Activated naive CD8-positive, alpha-beta T cell treated with anti-CD3 and anti-CD28 coated beads for 36 hours (primary cell): ENCODE measurements at regions not wholly inside any gene's neighbourhood (a gene's known extent, or its start where the extent isn't known, plus 50 kb on each side); places are given as distances from the start of the nearest gene placed in this dataset.

Experiments used
- DNase-seq: peaks from one replicate; pipeline ENCODE4 v3.0.0; 2021
- H3K27ac Mint-ChIP-seq: one replicate; pipeline ENCODE4 v1.8.0; 2022; ENCODE audit warnings: mild to moderate bottlenecking, moderate library complexity, mixed read lengths
- H3K27me3 Mint-ChIP-seq: one replicate; pipeline ENCODE4 v1.8.0; 2022; ENCODE audit warnings: mild to moderate bottlenecking, mixed read lengths
- H3K36me3 Mint-ChIP-seq: one replicate; pipeline ENCODE4 v1.8.0; 2021; ENCODE audit warnings: mild to moderate bottlenecking, mixed read lengths
- H3K4me1 Mint-ChIP-seq: one replicate; pipeline ENCODE4 v1.8.0; 2021; ENCODE audit warnings: mixed read lengths
- H3K4me3 Mint-ChIP-seq: one replicate; pipeline ENCODE4 v1.8.0; 2022; ENCODE audit warnings: mild to moderate bottlenecking, moderate library complexity, mixed read lengths
- H3K9me3 Mint-ChIP-seq: one replicate; pipeline ENCODE4 v1.8.0; 2022; ENCODE audit warnings: mixed read lengths

DNA sequence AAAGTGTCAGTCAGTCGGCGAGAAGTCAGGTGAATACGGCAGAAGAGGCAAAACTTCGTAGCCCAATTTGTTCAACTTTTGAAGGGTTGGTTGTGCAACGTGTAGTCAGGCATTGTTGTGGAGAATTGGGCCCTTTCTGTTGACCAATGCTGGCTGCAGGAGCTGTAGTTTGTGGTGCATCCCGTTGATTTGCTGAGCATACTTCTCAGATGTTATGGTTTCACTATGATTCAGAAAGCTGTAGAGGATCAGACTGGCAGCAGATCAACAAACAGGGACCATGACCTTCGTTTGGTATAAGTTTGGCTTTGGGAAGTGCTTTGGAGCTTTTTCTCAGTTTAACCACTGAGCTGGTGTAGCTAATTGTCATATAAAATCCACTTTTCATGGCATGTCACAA, 190.2 kb upstream of the ADAMTS5 start:
- H3K4me1 Mint-ChIP-seq = no peaks in the 10 kb centered on the region
- no peaks in the 10 kb centered on the region for H3K36me3 Mint-ChIP-seq
- no peaks in the 10 kb centered on the region for H3K9me3 Mint-ChIP-seq
- H3K27me3 Mint-ChIP-seq = no peaks in the 10 kb centered on the region
- no peak overlapping the region for H3K4me3 Mint-ChIP-seq
- no peak overlapping the region for H3K27ac Mint-ChIP-seq
- DNase-seq = no peak

DNA sequence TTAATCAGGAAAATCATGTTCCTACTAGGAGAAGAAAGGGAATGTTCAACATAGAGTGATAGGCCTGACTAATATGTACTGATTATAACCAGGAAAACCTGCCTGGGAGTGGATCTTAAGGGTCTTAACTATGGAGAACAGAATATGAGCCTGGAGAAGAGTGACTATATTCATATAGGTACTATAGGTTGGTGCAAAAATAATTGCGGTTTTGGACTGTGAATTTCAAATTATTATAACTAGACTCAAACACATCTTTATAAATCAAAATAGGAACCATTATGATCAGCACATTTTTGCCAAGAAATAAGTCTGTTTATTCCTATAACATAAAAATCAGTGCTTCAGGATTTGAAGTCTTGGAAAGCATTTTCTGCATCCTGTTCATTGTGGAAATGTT, 189.8 kb upstream of the ADAMTS5 start:
- H3K9me3 Mint-ChIP-seq = no peaks in the 10 kb centered on the region
- DNase-seq = no peak
- H3K36me3 Mint-ChIP-seq = no peaks in the 10 kb centered on the region

DNA sequence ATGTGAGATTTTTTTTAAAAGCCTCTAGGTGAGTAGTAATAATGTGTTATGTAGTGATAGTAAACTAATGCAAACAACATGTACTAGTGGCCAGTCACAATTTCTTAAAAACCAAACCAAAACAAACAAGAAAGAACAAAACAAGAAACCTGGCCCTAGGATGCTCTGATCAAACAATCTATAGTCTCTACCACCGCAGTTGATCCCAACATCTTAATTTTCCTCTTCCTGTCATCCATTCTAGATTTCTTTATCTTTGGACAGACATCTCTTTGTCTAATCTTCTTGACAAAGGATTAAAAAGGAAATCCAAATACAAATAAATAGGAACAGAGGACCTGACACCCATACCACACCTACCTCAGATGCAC, 188.2 kb upstream of the ADAMTS5 start:
- H3K4me1 Mint-ChIP-seq = no peaks in the 10 kb centered on the region
- no peak overlapping the region for H3K27ac Mint-ChIP-seq
- DNase-seq = no peak
- H3K4me3 Mint-ChIP-seq = no peak overlapping the region
- peaks cover 2% of the 10 kb centered on the region for H3K27me3 Mint-ChIP-seq
- no peaks in the 10 kb centered on the region for H3K36me3 Mint-ChIP-seq
- peaks cover 1% of the 10 kb centered on the region for H3K9me3 Mint-ChIP-seq

More for the DNA sequence above, 189.8 kb upstream of the ADAMTS5 start:
- H3K4me3 Mint-ChIP-seq = no peak overlapping the region
- H3K4me1 Mint-ChIP-seq = no peaks in the 10 kb centered on the region
- H3K27ac Mint-ChIP-seq = no peak overlapping the region
- H3K27me3 Mint-ChIP-seq = peaks cover under 1% of the 10 kb centered on the region

DNA sequence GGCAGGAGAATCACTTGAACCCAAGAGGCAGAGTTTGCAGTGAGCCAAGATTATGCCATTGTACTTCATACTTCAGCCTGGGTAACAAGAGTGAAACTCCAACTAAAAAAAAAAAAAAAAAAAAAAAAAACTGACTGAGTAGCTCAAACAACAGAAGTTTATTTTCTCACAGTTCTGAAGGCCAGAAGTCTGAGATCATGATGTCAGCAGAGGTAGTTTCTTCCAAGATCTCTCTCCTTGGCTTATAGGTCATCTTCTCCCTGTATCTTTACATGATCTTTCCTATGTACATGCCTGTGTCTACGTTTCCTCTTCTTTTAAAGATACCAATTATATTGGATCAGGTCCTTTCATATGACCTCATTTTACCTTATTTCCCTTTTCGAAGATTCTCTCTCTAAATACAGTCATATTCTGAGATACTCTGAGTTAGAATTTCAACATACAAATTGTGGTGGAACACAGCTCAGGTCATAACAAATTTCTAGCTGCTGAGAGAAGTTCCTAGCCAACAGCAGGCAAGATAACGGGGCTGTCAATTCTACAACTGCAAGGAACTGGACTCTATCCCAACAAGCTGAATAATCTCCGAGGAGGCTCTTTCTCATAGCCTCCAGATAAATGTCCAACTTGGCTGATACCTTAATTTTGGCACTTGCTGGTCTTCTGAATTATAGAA, 187.7 kb upstream of the ADAMTS5 start:
- Mint-ChIP-seq H3K27me3 (peaks cover 2% of the 10 kb centered on the region), H3K27ac (no peak overlapping the region), H3K9me3 (peaks cover 4% of the 10 kb centered on the region), H3K4me1 (no peaks in the 10 kb centered on the region), H3K4me3 (no peak overlapping the region), H3K36me3 (no peaks in the 10 kb centered on the region)
- no peak for DNase-seq

DNA sequence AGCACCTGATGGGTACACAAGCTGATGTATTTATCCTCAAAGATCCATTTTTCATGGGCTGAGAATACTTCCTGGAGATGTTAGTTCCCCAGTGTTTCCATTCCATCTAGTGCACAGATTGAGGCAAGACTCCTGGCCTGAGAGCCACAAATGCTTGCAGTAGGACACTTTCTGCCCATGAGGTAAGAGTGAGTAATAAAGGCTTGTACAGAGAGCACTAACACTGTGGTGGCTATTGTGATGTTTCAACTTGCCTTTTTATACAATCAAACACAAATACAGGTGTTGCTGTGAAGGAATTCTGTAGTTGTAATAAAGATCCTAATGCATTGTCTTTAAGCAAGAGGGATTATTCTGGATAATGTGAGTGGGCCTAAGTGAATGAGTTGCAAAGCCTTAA, 186.1 kb upstream of the ADAMTS5 start:
- no peaks in the 10 kb centered on the region for H3K36me3 Mint-ChIP-seq
- H3K27me3 Mint-ChIP-seq = peaks cover 2% of the 10 kb centered on the region
- H3K4me1 Mint-ChIP-seq = no peaks in the 10 kb centered on the region
- H3K9me3 Mint-ChIP-seq = peaks cover 4% of the 10 kb centered on the region
- no peak overlapping the region for H3K4me3 Mint-ChIP-seq
- H3K27ac Mint-ChIP-seq = no peak overlapping the region
- DNase-seq = no peak

DNA sequence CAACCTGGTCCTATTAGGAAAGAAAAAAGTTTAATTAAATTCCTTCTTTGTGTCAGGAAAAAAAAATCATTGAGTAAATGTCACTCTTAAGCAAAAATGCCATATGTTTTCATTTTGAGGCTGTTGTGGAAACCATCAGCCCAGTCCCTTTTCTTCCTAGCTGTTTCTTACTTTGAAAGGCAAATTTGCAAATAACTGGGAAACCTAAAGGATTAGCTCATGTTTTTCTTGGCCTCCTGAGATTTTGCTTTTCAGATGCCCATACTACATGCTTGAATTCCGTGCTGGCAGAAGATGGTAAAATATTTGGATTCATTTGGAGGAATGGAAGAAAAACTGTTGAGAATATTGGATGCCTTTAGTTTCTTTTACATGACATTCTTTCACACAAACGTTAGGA, 182.1 kb upstream of the ADAMTS5 start:
- Mint-ChIP-seq H3K36me3 (no peaks in the 10 kb centered on the region), H3K27ac (no peak overlapping the region), H3K4me3 (no peak overlapping the region), H3K4me1 (no peaks in the 10 kb centered on the region), H3K27me3 (peaks cover 2% of the 10 kb centered on the region), H3K9me3 (peaks cover 4% of the 10 kb centered on the region)
- no peak for DNase-seq

DNA sequence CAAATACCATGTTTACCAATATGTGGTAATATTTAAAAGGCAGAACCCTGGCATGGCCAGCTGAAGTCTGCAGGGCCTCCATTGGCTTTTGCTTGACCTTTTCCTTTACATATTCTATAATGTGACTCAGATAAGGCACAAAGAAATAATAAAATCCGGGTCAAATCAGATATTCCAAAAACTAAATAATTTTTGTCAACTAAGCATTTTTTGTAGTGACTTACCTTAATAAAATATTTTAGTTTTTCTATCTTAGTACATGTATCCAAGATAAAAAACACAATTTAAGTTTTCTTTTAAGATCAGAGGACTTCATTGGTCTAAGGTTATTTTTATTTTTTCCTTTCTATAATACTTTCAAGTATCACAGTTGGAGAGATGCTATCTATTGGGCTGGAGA, 179.4 kb upstream of the ADAMTS5 start:
- no peak for DNase-seq
- Mint-ChIP-seq H3K36me3 (no peaks in the 10 kb centered on the region), H3K9me3 (peaks cover 4% of the 10 kb centered on the region), H3K4me3 (no peak overlapping the region), H3K4me1 (no peaks in the 10 kb centered on the region), H3K27me3 (no peaks in the 10 kb centered on the region), H3K27ac (no peak overlapping the region)

DNA sequence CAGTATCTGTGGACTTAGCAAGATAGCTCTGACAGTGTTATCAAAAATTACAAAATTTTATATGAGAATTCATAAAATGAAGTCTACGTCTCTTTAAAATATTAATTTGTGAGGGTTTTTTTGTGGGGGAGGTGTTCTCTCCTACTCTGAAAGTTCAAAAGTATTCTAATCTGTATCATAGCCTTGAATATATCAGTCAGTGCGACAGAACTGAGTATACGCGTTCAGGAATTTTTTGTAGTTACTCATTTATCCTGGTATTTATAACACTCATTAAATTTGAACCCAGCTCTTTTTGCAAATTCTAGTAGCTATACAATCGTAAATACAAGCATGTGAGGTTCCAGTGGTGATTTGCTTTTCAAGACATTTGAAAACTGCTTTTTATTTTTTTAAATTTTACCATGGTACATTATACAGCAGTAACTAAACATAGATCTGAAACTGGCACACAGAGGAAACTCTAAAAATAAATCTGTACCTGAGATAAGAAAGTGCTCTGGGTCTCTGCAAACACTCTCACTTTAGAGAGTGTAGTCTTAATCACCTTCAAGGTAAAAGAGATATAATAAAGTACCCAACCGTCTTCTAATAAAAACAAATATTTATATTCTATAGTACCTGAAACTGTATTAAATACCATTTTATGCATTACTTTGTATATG, 178.4 kb upstream of the ADAMTS5 start:
- H3K9me3 Mint-ChIP-seq = peaks cover 4% of the 10 kb centered on the region
- no peak overlapping the region for H3K27ac Mint-ChIP-seq
- no peaks in the 10 kb centered on the region for H3K27me3 Mint-ChIP-seq
- H3K36me3 Mint-ChIP-seq = no peaks in the 10 kb centered on the region
- DNase-seq = no peak
- H3K4me3 Mint-ChIP-seq = no peak overlapping the region
- no peaks in the 10 kb centered on the region for H3K4me1 Mint-ChIP-seq

DNA sequence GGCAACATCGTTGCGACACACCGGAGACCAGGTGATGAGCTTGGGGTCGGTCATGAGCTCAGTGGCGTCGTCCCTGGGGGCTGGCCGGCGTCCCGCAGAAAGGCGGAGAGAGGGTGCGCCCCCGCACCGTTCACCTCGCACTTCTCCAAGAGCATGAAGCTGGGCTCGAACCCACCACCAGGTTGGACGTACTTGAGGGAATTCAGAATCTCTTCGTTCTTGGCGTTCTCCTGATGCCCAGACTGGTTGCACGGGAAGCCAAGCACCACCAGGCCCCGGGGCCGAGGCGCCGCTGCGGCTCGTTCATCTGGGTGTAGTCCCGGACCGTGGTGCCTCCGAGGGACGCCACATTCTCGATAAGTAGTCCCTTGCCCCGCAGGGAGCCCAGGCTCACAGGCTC, 176.6 kb upstream of the ADAMTS5 start:
- Mint-ChIP-seq H3K27me3 (no peaks in the 10 kb centered on the region), H3K36me3 (no peaks in the 10 kb centered on the region), H3K4me1 (no peaks in the 10 kb centered on the region), H3K9me3 (no peaks in the 10 kb centered on the region), H3K4me3 (no peak overlapping the region), H3K27ac (no peak overlapping the region)
- DNase-seq = no peak

DNA sequence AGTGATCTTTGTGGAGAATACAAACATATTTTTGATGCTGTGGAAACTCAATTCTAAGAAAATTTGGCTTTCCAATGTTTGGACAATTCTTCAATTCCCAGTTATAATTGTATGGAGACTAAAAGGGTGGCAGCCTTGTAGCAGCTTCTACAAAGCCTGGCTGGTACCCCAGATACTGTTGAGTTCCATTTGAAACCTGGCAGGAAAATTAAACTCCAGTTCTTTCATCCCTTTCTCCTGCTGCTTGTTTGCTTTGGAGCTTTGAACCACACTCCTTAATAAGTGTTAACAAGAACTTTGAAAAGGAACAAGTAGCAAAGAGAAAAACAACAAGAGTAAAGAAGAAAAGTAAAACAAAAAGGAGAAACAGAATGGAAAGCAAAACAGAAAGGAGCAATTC, 172.6 kb upstream of the ADAMTS5 start:
- Mint-ChIP-seq H3K36me3 (no peaks in the 10 kb centered on the region), H3K9me3 (no peaks in the 10 kb centered on the region), H3K27me3 (no peaks in the 10 kb centered on the region), H3K4me3 (no peak overlapping the region), H3K27ac (no peak overlapping the region), H3K4me1 (no peaks in the 10 kb centered on the region)
- no peak for DNase-seq

DNA sequence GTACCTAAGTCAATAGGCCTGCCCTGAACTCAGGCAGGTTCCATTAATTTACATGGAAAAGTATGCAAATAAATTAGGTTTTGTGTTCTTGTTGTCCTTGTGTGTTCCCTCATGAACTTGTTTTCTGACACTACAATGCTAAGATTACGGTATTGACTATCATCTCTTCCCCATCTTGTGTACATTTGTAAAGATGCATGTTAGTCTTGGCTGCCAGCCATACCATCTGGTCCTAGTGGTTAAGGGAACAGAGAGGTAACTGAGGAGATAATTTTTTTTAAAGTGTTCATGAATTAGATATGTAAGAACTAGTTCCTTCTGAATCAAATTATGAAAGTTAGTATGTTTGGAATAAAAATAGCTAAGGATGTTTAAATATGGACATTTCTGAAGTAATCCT, 167.6 kb upstream of the ADAMTS5 start:
- H3K27me3 Mint-ChIP-seq = no peaks in the 10 kb centered on the region
- H3K27ac Mint-ChIP-seq = no peak overlapping the region
- H3K4me1 Mint-ChIP-seq = no peaks in the 10 kb centered on the region
- H3K4me3 Mint-ChIP-seq = no peak overlapping the region
- peaks cover 2% of the 10 kb centered on the region for H3K9me3 Mint-ChIP-seq
- H3K36me3 Mint-ChIP-seq = no peaks in the 10 kb centered on the region
- no peak for DNase-seq

DNA sequence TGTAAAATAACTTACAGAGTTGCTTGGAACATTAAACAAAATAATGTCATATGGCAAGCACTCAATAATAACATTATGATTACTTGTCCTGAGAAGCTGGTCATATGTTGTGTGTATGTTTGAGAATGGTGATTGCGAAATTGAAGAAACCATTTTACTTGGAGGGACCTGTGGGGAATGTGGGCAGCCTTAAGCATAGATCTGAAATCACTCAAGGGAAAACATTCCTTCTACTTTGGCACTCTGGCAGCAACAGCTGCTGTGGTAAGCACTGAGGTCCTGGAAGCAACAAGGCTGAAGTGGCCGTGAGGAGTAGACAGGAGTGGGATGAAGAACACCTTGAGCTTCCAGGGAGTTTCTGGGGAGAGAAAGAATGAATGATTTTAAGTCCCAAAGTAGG, 165.4 kb upstream of the ADAMTS5 start:
- Mint-ChIP-seq H3K27ac (no peak overlapping the region), H3K9me3 (peaks cover 2% of the 10 kb centered on the region), H3K27me3 (no peaks in the 10 kb centered on the region), H3K4me3 (no peak overlapping the region), H3K36me3 (no peaks in the 10 kb centered on the region), H3K4me1 (no peaks in the 10 kb centered on the region)
- no peak for DNase-seq

DNA sequence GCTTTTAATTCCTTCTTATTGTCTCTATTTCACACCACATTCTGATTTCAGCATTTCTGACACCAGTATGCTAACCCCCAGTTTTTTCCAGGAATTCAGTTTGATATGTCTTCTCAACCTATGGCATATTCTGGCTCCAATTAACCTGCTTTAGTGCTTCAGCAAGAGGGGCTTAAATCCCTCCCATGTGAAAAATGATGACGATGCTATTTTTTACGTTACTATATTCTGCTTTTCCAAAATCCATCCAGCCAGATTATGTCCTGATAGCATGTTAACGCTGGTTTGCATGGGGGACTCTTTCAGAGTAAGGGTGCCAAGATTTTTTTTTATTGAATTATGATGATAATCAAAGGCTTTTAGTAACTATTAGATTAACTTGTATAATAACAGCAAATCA, 163.3 kb upstream of the ADAMTS5 start:
- H3K27me3 Mint-ChIP-seq = no peaks in the 10 kb centered on the region
- no peaks in the 10 kb centered on the region for H3K4me1 Mint-ChIP-seq
- H3K4me3 Mint-ChIP-seq = no peak overlapping the region
- H3K9me3 Mint-ChIP-seq = peaks cover 2% of the 10 kb centered on the region
- no peak for DNase-seq
- H3K27ac Mint-ChIP-seq = no peak overlapping the region
- H3K36me3 Mint-ChIP-seq = no peaks in the 10 kb centered on the region

DNA sequence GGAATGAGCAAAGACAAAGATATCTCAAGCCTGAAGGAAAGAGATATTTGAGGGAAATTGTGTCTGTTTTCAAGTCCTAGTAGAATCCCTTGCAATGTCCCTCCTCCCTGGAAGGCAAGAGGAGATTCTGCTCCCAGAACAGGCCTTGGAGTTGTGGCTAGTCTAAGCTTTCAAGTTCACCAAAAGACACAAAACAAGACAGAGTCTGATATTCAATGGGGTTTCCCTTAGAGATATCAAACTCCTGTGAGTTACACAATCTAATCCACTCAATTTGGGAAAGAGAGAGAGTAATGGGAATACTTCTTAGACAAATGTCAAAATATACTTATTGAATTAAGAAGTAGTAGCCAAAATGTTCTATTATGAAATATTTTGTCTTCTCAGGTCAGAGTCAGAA, 162.8 kb upstream of the ADAMTS5 start:
- Mint-ChIP-seq H3K27ac (no peak overlapping the region), H3K4me1 (no peaks in the 10 kb centered on the region), H3K27me3 (no peaks in the 10 kb centered on the region), H3K4me3 (no peak overlapping the region), H3K36me3 (no peaks in the 10 kb centered on the region), H3K9me3 (peaks cover 2% of the 10 kb centered on the region)
- no peak for DNase-seq

DNA sequence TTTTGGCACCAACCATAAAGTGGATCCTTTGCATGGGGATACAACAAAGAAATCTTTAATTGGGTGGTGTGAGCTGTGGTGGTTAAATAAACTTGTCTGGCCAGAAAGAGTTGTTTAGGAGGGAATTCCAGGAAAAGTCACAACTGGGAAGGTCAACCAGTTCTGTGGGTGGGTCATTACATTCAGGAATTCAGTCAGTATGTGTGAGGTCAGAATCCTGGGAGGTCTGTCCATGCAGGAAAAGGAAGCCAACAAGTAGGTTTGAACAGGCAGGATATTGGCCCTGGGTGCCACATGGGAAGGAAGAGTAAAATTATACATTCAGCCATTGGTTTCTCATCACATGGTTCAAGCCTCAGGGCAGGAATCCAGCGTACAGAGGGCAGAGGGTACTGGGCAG, 162.3 kb upstream of the ADAMTS5 start:
- no peaks in the 10 kb centered on the region for H3K27me3 Mint-ChIP-seq
- H3K4me3 Mint-ChIP-seq = no peak overlapping the region
- no peak for DNase-seq
- H3K4me1 Mint-ChIP-seq = no peaks in the 10 kb centered on the region
- H3K36me3 Mint-ChIP-seq = no peaks in the 10 kb centered on the region
- H3K9me3 Mint-ChIP-seq = peaks cover 2% of the 10 kb centered on the region
- H3K27ac Mint-ChIP-seq = no peak overlapping the region

DNA sequence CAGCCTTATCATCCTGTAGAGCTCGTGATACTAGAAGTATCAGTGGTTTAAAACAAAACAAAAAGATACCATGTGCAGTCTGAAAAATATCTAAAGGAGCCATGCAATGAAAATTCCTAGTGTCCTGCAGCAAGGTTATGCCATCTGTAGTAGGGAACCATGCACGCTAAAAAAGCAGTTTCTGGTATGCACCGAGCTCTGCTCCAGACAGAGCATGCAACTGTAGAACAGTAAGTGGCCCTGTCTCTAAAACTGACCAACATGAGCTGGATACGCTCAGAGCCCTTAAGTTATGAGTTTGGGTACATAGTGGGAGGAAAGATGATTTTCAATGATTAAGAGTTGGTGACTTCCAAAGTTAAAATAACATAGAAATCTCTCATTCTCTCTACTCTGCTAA, 159.3 kb upstream of the ADAMTS5 start:
- Mint-ChIP-seq H3K27me3 (no peaks in the 10 kb centered on the region), H3K4me1 (no peaks in the 10 kb centered on the region), H3K4me3 (no peak overlapping the region), H3K36me3 (no peaks in the 10 kb centered on the region), H3K27ac (no peak overlapping the region), H3K9me3 (no peaks in the 10 kb centered on the region)
- no peak for DNase-seq
